ENCODE measurements at regions not wholly inside any gene's neighbourhood (a gene's known extent, or its start where the extent isn't known, plus 50 kb on each side); places are given as distances from the start of the nearest gene placed in this dataset.

GRCh38 chr11:13205486-13205885 is 72.1 kb upstream of the BMAL1 start:
- no peak for TF ChIP-seq POLR2A (IDR thresholded peaks at IDR 0.05; ENCODE audit: low read depth)
- TF ChIP-seq, protein P1, sequence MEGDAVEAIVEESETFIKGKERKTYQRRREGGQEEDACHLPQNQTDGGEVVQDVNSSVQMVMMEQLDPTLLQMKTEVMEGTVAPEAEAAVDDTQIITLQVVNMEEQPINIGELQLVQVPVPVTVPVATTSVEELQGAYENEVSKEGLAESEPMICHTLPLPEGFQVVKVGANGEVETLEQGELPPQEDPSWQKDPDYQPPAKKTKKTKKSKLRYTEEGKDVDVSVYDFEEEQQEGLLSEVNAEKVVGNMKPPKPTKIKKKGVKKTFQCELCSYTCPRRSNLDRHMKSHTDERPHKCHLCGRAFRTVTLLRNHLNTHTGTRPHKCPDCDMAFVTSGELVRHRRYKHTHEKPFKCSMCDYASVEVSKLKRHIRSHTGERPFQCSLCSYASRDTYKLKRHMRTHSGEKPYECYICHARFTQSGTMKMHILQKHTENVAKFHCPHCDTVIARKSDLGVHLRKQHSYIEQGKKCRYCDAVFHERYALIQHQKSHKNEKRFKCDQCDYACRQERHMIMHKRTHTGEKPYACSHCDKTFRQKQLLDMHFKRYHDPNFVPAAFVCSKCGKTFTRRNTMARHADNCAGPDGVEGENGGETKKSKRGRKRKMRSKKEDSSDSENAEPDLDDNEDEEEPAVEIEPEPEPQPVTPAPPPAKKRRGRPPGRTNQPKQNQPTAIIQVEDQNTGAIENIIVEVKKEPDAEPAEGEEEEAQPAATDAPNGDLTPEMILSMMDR (IDR thresholded peaks at IDR 0.05): no peak
